GM21515 (cell line): ENCODE measurements at regions not wholly inside any gene's neighbourhood (a gene's known extent, or its start where the extent isn't known, plus 50 kb on each side); places are given as distances from the start of the nearest gene placed in this dataset.
"Not testable (repeated sequence)": the region's sequence is repeated elsewhere in the genome, so short reads cannot be mapped to it uniquely, and the experiment has no call there.

Experiments
- ATAC-seq: cut with Tn5 transposase; IDR thresholded peaks from one replicate; pipeline ENCODE4 v1.9.1; 2021; ENCODE audit not compliant: unreplicated experiment

- no peak for ATAC-seq
Measured at GRCh38 chr1:102365071-102365470, 368.3 kb upstream of the OLFM3 start.

- ATAC-seq = no peak
Measured at GRCh38 chr1:102336602-102337001, 339.9 kb upstream of the OLFM3 start.

GRCh38 chr1:102318104-102318806 lies 321.5 kb upstream of the OLFM3 start:
- no peak for ATAC-seq

GRCh38 chr1:102315096-102315495 lies 318.4 kb upstream of the OLFM3 start:
- no peak for ATAC-seq

- no peak for ATAC-seq
Measured at GRCh38 chr1:102296116-102296515, 299.4 kb upstream of the OLFM3 start.

- ATAC-seq = no peak
Measured at GRCh38 chr1:102282955-102283354, 286.2 kb upstream of the OLFM3 start.

GRCh38 chr1:102262994-102263393 lies 266.3 kb upstream of the OLFM3 start:
- no peak for ATAC-seq

GRCh38 chr1:102252731-102253505 lies 256.2 kb upstream of the OLFM3 start:
- ATAC-seq = no peak

- peak; percentile 77 for ATAC-seq
Measured at GRCh38 chr1:102241431-102242338, 245.0 kb upstream of the OLFM3 start.

GRCh38 chr1:102239247-102239646 lies 242.5 kb upstream of the OLFM3 start:
- ATAC-seq = no peak

- ATAC-seq = no peak
Measured at GRCh38 chr1:102234753-102235359, 238.1 kb upstream of the OLFM3 start.

- ATAC-seq = no peak
Measured at GRCh38 chr1:102219463-102219862, 222.7 kb upstream of the OLFM3 start.

- ATAC-seq = not testable (repeated sequence)
Measured at GRCh38 chr1:102210891-102211290, 214.2 kb upstream of the OLFM3 start.

GRCh38 chr1:102191723-102192122 lies 195.0 kb upstream of the OLFM3 start:
- ATAC-seq = no peak

- ATAC-seq = no peak
Measured at GRCh38 chr1:102190429-102190828, 193.7 kb upstream of the OLFM3 start.

- no peak for ATAC-seq
Measured at GRCh38 chr1:102186536-102186935, 189.8 kb upstream of the OLFM3 start.

GRCh38 chr1:102185260-102185659 lies 188.5 kb upstream of the OLFM3 start:
- ATAC-seq = no peak

GRCh38 chr1:102184477-102184876 lies 187.8 kb upstream of the OLFM3 start:
- ATAC-seq = no peak

GRCh38 chr1:102183711-102184110 lies 187.0 kb upstream of the OLFM3 start:
- ATAC-seq = no peak

GRCh38 chr1:102182603-102183260 lies 186.0 kb upstream of the OLFM3 start:
- ATAC-seq = no peak
